IMR-90 (cell line): ENCODE measurements at regions not wholly inside any gene's neighbourhood (a gene's known extent, or its start where the extent isn't known, plus 50 kb on each side); places are given as distances from the start of the nearest gene placed in this dataset.

Experiments used
- ATAC-seq: fragments of 200-7000 bp; cut with Tn5 transposase; 2 replicates; pipeline ENCODE4 v1.9.1; 2020; ENCODE audit warnings: low read depth, mild to moderate bottlenecking, moderate library complexity
- BruUV-seq: library from RNA; stranded (reverse); fragments of 400-500 nt; replicated peaks from 2 replicates; lab custom pipeline; 2021; lab: Mats Ljungman, UMichigan
- CTCF ChIA-PET: fragments of 300-600 bp; formaldehyde crosslinking; extraction: SDS; loops from one replicate; lab custom pipeline; 2021; ENCODE audit warnings: antibody characterized with exemption; lab: Yijun Ruan, JAX
- POLR2A ChIA-PET: fragments of 300-600 bp; sonication (Branson Sonifier 250); formaldehyde crosslinking; loops from one replicate; lab custom pipeline; 2022; ENCODE audit warnings: antibody characterized with exemption; ENCODE audit not compliant: unreplicated experiment; lab: Charles Lee
- DNase-seq: peaks from one replicate; pipeline ENCODE4 v3.0.0; 2013
- H2AFZ ChIP-seq: replicated peaks from 2 replicates; pipeline ENCODE3; 2013; ENCODE audit warnings: low read length, mild to moderate bottlenecking; ENCODE audit not compliant: poor library complexity
- H2AK5ac ChIP-seq: 2 replicates; pipeline ENCODE4 v1.6.1; 2013; ENCODE audit warnings: low read depth, low read length, inconsistent platforms
- H2AK9ac ChIP-seq: replicated peaks from 2 replicates; pipeline ENCODE3; 2013; ENCODE audit warnings: mild to moderate bottlenecking, low read depth, low read length, moderate library complexity; ENCODE audit not compliant: poor library complexity
- H2BK120ac ChIP-seq: 2 replicates; pipeline ENCODE4 v1.6.1; 2013; ENCODE audit warnings: low read depth, low read length, inconsistent platforms
- H2BK15ac ChIP-seq: 3 replicates; pipeline ENCODE4 v1.6.1; 2013; ENCODE audit warnings: low read depth, low read length, inconsistent platforms
- H2BK20ac ChIP-seq: 2 replicates; pipeline ENCODE4 v1.6.1; 2013; ENCODE audit warnings: low read depth, mild to moderate bottlenecking, inconsistent platforms, low read length, moderate library complexity
- H2BK5ac ChIP-seq: 2 replicates; pipeline ENCODE4 v1.6.1; 2013; ENCODE audit warnings: mild to moderate bottlenecking, low read depth, low read length, inconsistent platforms; ENCODE audit not compliant: poor library complexity, severe bottlenecking
- H3K14ac ChIP-seq: replicated peaks from 2 replicates; pipeline ENCODE4 v1.6.1; 2013; ENCODE audit warnings: low read depth, low read length, inconsistent platforms
- H3K18ac ChIP-seq: 2 replicates; pipeline ENCODE4 v1.6.1; 2013; ENCODE audit warnings: low read depth, low read length, control low read depth
- H3K23ac ChIP-seq: 2 replicates; pipeline ENCODE4 v1.6.1; 2013; ENCODE audit warnings: low read depth, low read length, inconsistent platforms
- H3K27ac ChIP-seq: 2 replicates; pipeline ENCODE4 v1.5.1; 2013; ENCODE audit warnings: mild to moderate bottlenecking, control low read depth, low read length; ENCODE audit not compliant: insufficient read depth
- H3K27me3 ChIP-seq: 2 replicates; pipeline ENCODE4 v1.6.1; 2013; ENCODE audit warnings: low read length; ENCODE audit not compliant: control insufficient read depth, insufficient read depth
- H3K36me3 ChIP-seq: 2 replicates; pipeline ENCODE4 v1.6.1; 2013; ENCODE audit warnings: low read length, mixed read lengths; ENCODE audit not compliant: control insufficient read depth, insufficient read depth
- H3K4ac ChIP-seq: 2 replicates; pipeline ENCODE4 v1.6.1; 2013; ENCODE audit warnings: low read depth, low read length, inconsistent platforms
- H3K4me1 ChIP-seq: 2 replicates; pipeline ENCODE4 v1.6.1; 2013; ENCODE audit warnings: low read length, mixed read lengths; ENCODE audit not compliant: control insufficient read depth, insufficient read depth
- H3K4me2 ChIP-seq: 2 replicates; pipeline ENCODE4 v1.6.1; 2013; ENCODE audit warnings: low read depth, mild to moderate bottlenecking, control low read depth, low read length, moderate library complexity
- H3K4me3 ChIP-seq: 2 replicates; pipeline ENCODE4 v1.5.1; 2013; ENCODE audit warnings: low read depth, mild to moderate bottlenecking, control low read depth, low read length, moderate library complexity; ENCODE audit not compliant: insufficient read depth
- H3K56ac ChIP-seq: 2 replicates; pipeline ENCODE4 v1.6.1; 2013; ENCODE audit warnings: low read length, inconsistent platforms; ENCODE audit not compliant: insufficient read depth; ENCODE audit errors: extremely low read depth
- H3K79me1 ChIP-seq, 2 experiments: 2 replicates each; pipeline ENCODE4 v1.6.1; 2013; ENCODE audit warnings: low read length in 2 of 2, inconsistent platforms in 1 of 2, low read depth in 1 of 2
- H3K9ac ChIP-seq: 2 replicates; pipeline ENCODE4 v1.6.1; 2013; ENCODE audit warnings: low read depth, low read length, control low read depth
- H3K9me1 ChIP-seq: 2 replicates; pipeline ENCODE4 v1.6.1; 2013; ENCODE audit warnings: low read length, inconsistent platforms; ENCODE audit not compliant: insufficient read depth
- H3K9me3 ChIP-seq: 2 replicates; pipeline ENCODE4 v1.6.1; 2013; ENCODE audit warnings: low read length; ENCODE audit not compliant: control insufficient read depth, insufficient read depth
- H4K20me1 ChIP-seq: 2 replicates; pipeline ENCODE4 v1.6.1; 2013; ENCODE audit warnings: low read length, inconsistent platforms; ENCODE audit not compliant: insufficient read depth
- H4K5ac ChIP-seq: 2 replicates; pipeline ENCODE4 v1.6.1; 2013; ENCODE audit warnings: mild to moderate bottlenecking, low read depth, low read length, control low read depth
- H4K8ac ChIP-seq, 2 experiments: 2 replicates each; pipeline ENCODE4 v1.6.1; 2013; ENCODE audit warnings: low read depth in 2 of 2, low read length in 2 of 2, control low read depth in 1 of 2, inconsistent platforms in 1 of 2
- H4K91ac ChIP-seq: 2 replicates; pipeline ENCODE4 v1.6.1; 2013; ENCODE audit warnings: low read depth, low read length, inconsistent platforms; ENCODE audit not compliant: insufficient read depth
- BHLHE40 ChIP-seq: fragments of 150-350 bp; IDR thresholded peaks from 2 replicates; pipeline ENCODE4 v1.6.1; 2016; ENCODE audit warnings: mild to moderate bottlenecking, low read depth, low read length
- CTCF ChIP-seq: conservative IDR thresholded peaks from 2 replicates; pipeline ENCODE4 v1.5.1; 2012; ENCODE audit warnings: mild to moderate bottlenecking, low read depth, low read length, improper control_type of control experiment
- MAFK ChIP-seq: IDR thresholded peaks from 2 replicates; pipeline ENCODE4 v1.6.1; 2012; ENCODE audit warnings: low read depth, low read length, improper control_type of control experiment
- MAZ ChIP-seq: IDR thresholded peaks from 2 replicates; pipeline ENCODE4 v1.6.1; 2012; ENCODE audit warnings: low read depth, mild to moderate bottlenecking, low read length, improper control_type of control experiment, moderate library complexity, borderline replicate concordance
- POLR2A ChIP-seq: IDR thresholded peaks from 2 replicates; pipeline ENCODE4 v1.6.1; 2012; ENCODE audit warnings: mild to moderate bottlenecking, low read depth, low read length
- RAD21 ChIP-seq: IDR thresholded peaks from 2 replicates; pipeline ENCODE4 v1.6.1; 2012; ENCODE audit warnings: low read length, improper control_type of control experiment
- RCOR1 ChIP-seq: IDR thresholded peaks from 2 replicates; pipeline ENCODE4 v1.6.1; 2012; ENCODE audit warnings: mild to moderate bottlenecking, low read length, improper control_type of control experiment; ENCODE audit not compliant: insufficient replicate concordance
- RFX5 ChIP-seq: IDR thresholded peaks from 2 replicates; pipeline ENCODE4 v1.8.0; 2012; ENCODE audit warnings: low read depth, mild to moderate bottlenecking, low read length, moderate library complexity
- USF2 ChIP-seq: fragments of 150-350 bp; IDR thresholded peaks from 2 replicates; pipeline ENCODE4 v1.6.1; 2017; ENCODE audit warnings: mild to moderate bottlenecking, antibody characterized with exemption, low read length, low read depth
- WGBS, 2 experiments: methylation state at CpG; one replicate each; pipeline versions ENCODE4 v1.1.5 to v1.1.7; 2013; ENCODE audit warnings: missing lambda C conversion rate in 2 of 2; ENCODE audit not compliant: insufficient read length in 1 of 2; ENCODE audit errors: extremely low coverage in 2 of 2; 5-methylcytosine and 5-hydroxymethylcytosine counted together
- dilution Hi-C: fragments of 300-500 bp; cut with HindIII; formaldehyde crosslinking; loops from one replicate; pipeline ENCODE4 v1.14.3; 2018; ENCODE audit warnings: low sequenced_read_pairs; ENCODE audit not compliant: unreplicated experiment
- in situ Hi-C: fragments of 300-500 bp; cut with MboI; formaldehyde crosslinking; loops from 3 replicates; pipeline ENCODE4 v1.14.3; 2019; ENCODE audit warnings: low sequenced_read_pairs, inconsistent platforms, mixed read lengths
- intact Hi-C: fragments of 100-400 bp; cut with micrococcal nuclease; formaldehyde crosslinking; loops from 2 replicates; pipeline ENCODE4 v1.10.0; 2022

- Histone ChIP-seq H2AK9ac (no peak overlapping the region), H2BK120ac (no peak overlapping the region), H3K36me3 (no peaks in the 10 kb centered on the region), H2BK20ac (no peak overlapping the region), H3K4me3 (no peak overlapping the region), H4K8ac (no peak overlapping the region), H2AK5ac (no peak overlapping the region), H3K56ac (no peak overlapping the region), H3K4ac (no peak overlapping the region), H3K18ac (no peak overlapping the region), H4K5ac (no peak overlapping the region), H3K27ac (no peak overlapping the region), H4K91ac (no peak overlapping the region), H3K4me1 (no peaks in the 10 kb centered on the region), H3K79me1 (no peaks in the 10 kb centered on the region), H3K9me1 (no peaks in the 10 kb centered on the region), H4K20me1 (no peaks in the 10 kb centered on the region), H3K4me2 (no peak overlapping the region), H3K9ac (no peak overlapping the region), H3K9me3 (peaks cover 12% of the 10 kb centered on the region), H3K23ac (no peak overlapping the region), H2AFZ (no peak overlapping the region), H2BK15ac (no peak overlapping the region), H3K14ac (no peak overlapping the region), H3K27me3 (peaks cover 76% of the 10 kb centered on the region), H2BK5ac (no peak overlapping the region)
- TF ChIP-seq MAFK, result no peak
- no peak for TF ChIP-seq RCOR1
- TF ChIP-seq CTCF, result no peak
- no peak for TF ChIP-seq USF2
- no peak for TF ChIP-seq POLR2A
- TF ChIP-seq RAD21, result no peak
- no peak for TF ChIP-seq RFX5
- no peak for TF ChIP-seq MAZ
- TF ChIP-seq BHLHE40, result no peak
- intact Hi-C loops, result no loop called here
- dilution Hi-C loops, result no loop called here
- 63% methylated on average over 4 of the region's 7 CpGs; no CpG with 5 or more reads in 1 of the 2 experiments for WGBS, 2 experiments
- in situ Hi-C loops, result no loop called here
- BruUV-seq, result no TSS peak
- DNase-seq, result no peak
- CTCF ChIA-PET, result no interaction called here
- POLR2A ChIA-PET, result no interaction called here
- ATAC-seq, result no peak
Observed at GRCh38 chr2:121044412-121044811, 240.6 kb downstream of the TFCP2L1 start.
